ENCODE measurements at regions not wholly inside any gene's neighbourhood (a gene's known extent, or its start where the extent isn't known, plus 50 kb on each side); places are given as distances from the start of the nearest gene placed in this dataset.

DNA sequence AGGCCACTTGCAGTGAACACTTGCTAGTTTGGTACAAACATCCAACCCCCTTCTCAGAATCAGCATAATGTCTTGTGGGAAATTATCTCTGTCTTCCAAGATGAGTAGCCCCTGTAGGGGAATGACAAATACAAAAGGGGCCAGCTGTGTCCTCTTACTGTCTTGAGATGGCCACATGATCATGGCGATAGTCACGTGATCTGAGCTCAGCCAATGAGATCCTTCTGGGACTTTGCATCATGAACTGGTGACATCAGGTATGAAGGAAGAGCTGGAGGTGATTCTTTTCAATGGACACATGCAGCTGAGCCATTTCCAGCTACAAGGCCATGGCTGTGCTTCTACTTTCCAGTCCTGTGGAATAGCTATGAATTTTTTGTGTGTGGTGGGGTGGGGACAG is 206.3 kb downstream of the IRX1 start:
- DNase-seq = no peak
- H3K9me3 Mint-ChIP-seq = peaks cover 11% of the 10 kb centered on the region
- CTCF ChIA-PET = no interaction called here
- H3K4me1 Mint-ChIP-seq = no peaks in the 10 kb centered on the region
- H3K4me3 Mint-ChIP-seq = no peak overlapping the region
- H3K27me3 Mint-ChIP-seq = no peaks in the 10 kb centered on the region
- POLR2A ChIA-PET = no interaction called here
- no peaks in the 10 kb centered on the region for H3K36me3 Mint-ChIP-seq (ENCODE audit: low read depth)
- no peak overlapping the region for H3K27ac Mint-ChIP-seq

DNA sequence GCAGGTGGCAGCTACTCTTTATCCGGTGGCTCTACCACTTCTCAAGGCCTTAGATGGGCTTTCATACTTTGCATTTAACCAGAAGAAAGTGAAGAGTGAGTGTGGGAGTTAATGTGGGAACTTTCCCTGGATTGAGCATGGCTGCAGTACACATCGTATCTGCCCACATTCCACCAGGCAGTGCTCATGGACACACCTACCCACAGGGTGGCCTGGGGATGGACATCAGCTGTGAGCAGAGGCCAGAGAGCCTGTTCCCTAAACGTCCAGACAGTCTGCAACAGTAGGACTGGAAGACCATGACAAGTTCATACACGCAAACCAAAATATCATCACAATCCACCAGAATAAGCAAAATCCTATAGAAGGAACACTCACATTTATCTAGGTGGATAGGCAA is 213.8 kb downstream of the IRX1 start:
- Mint-ChIP-seq H3K4me1 (no peaks in the 10 kb centered on the region), H3K9me3 (peaks cover 5% of the 10 kb centered on the region), H3K36me3 (ENCODE audit: low read depth) (no peaks in the 10 kb centered on the region), H3K4me3 (no peak overlapping the region), H3K27ac (no peak overlapping the region), H3K27me3 (no peaks in the 10 kb centered on the region)
- CTCF ChIA-PET = no interaction called here
- no peak for DNase-seq
- POLR2A ChIA-PET = no interaction called here

DNA sequence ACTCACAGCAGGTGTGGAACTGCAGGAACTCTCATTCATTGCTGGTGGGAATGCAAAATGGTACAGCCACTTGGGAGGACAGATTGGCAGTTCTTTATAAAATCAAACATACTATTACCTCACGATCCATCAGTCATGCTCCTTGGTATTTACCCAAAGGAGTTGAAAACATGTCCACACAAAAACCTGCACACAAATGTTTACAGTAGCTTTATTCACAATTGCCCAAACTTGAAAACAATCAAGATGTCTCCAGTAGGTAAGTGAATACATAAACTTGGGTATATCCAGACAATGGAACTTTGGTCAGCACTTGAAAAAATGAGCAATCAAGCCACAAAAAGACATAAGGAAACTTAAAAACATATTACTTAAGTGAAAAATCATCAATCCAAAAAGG is 215.5 kb downstream of the IRX1 start:
- CTCF ChIA-PET = no interaction called here
- Mint-ChIP-seq H3K27ac (no peak overlapping the region), H3K4me3 (no peak overlapping the region), H3K4me1 (no peaks in the 10 kb centered on the region), H3K9me3 (peaks cover 8% of the 10 kb centered on the region), H3K27me3 (no peaks in the 10 kb centered on the region), H3K36me3 (ENCODE audit: low read depth) (no peaks in the 10 kb centered on the region)
- POLR2A ChIA-PET = no interaction called here
- no peak for DNase-seq

DNA sequence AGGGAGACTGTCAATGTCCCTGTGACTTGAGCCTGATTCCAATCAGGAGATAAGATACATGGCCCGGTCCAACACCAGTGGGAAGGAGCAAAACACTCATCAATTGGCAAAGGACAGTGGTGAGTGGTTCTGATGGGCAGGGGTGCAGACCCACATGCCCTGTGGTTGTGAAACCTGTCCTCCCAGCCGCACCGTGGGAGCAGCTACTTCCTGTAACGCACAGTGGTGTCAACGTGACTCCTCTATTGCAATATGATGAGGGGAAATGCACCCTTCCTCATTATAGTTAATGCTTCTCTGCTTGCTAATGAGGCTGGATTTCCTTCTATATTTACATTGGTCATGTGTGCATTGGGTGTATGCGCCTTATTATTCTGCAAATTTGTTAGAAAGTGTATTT is 223.0 kb downstream of the IRX1 start:
- Mint-ChIP-seq H3K9me3 (peaks cover 12% of the 10 kb centered on the region), H3K4me1 (no peaks in the 10 kb centered on the region), H3K36me3 (ENCODE audit: low read depth) (no peaks in the 10 kb centered on the region), H3K4me3 (no peak overlapping the region), H3K27me3 (no peaks in the 10 kb centered on the region), H3K27ac (no peak overlapping the region)
- DNase-seq = no peak
- ChIA-PET CTCF (no interaction called here), POLR2A (no interaction called here)

DNA sequence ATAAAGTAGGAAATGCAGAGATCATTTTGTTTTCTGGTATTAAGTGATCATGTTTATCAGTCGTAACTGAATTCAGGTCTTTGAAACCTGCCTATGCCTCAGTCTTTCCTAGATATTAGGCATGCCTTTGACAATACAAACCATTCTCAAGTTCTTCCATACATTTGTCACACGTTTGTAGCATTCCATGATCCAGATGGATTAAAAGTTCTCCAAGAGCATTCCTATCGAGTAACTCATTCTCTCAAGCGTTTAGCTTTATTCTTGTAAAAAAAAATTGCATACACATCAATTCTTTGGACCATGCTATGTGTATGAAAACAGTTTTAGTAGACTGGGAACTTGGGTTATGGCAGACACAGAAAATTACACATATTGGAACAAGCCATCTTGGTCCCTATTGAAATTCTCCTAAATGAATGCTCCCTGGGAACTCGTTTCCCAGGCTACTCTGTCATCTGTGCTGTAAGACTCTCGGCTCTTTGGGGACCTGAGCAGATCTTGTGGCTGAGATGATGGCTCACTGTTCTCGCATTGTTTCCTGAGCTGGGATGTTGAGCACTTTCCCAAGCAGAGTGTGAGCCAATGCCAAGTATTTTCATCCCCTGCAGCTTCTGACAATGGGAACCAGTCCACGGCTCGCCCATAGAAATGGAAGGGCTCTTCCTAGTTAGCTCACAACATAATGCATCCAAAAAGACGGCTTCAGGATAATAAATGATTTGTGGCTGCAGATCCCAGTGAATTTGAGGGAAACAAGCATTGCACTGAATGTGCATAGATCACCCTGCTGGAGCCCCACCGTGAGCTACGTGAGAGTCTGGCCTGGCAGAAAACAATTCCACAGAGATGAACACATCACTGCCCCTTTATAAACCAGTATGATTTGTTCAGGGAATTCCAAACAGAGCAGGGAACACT is 230.2 kb downstream of the IRX1 start:
- no peaks in the 10 kb centered on the region for H3K27me3 Mint-ChIP-seq
- CTCF ChIA-PET = no interaction called here
- H3K27ac Mint-ChIP-seq = no peak overlapping the region
- no peak overlapping the region for H3K4me3 Mint-ChIP-seq
- H3K36me3 Mint-ChIP-seq (ENCODE audit: low read depth) = no peaks in the 10 kb centered on the region
- POLR2A ChIA-PET = no interaction called here
- peaks cover 6% of the 10 kb centered on the region for H3K9me3 Mint-ChIP-seq
- no peak for DNase-seq
- no peaks in the 10 kb centered on the region for H3K4me1 Mint-ChIP-seq

DNA sequence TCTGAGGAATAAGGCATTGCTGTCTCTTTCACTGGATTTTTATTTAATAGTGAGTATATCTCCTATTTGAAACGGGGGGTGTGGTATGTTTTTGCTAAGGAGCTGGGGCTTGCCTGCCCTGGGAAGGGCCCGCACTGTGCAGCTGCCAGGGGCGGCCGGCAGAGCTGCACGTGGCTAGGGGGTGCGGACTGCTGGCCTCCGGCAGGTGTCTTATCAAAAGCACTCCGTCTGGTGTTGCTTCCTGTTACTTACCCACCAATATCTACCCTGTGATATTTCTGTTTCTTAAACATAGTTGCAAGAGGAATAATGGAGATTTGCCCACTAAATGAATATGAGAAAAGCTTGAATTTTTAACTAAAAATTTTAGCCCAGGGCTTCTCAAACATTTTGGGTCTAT is 232.0 kb downstream of the IRX1 start:
- no peak for DNase-seq
- Mint-ChIP-seq H3K27ac (no peak overlapping the region), H3K36me3 (ENCODE audit: low read depth) (no peaks in the 10 kb centered on the region), H3K27me3 (no peaks in the 10 kb centered on the region), H3K4me1 (no peaks in the 10 kb centered on the region), H3K9me3 (peaks cover 5% of the 10 kb centered on the region), H3K4me3 (no peak overlapping the region)
- CTCF ChIA-PET = no interaction called here
- POLR2A ChIA-PET = no interaction called here

DNA sequence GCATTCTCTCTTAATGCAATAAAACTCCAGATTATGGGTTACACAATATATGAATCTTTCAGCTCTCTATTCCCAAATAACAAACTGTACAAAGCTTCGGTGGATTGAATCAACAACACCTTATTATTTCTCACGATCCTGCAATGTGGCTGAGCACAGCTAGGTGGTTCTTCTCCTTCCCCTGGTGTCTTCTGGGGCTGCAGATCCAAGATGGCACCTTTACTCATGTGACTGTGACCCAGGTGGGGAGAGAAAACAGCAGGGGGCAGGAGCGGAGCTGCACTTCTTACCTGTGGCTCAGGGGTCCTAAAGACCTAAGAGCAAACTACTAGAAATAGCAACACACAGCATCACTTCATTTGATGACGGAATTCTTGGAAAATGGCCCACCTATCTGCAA is 233.1 kb downstream of the IRX1 start:
- Mint-ChIP-seq H3K27ac (no peak overlapping the region), H3K4me1 (no peaks in the 10 kb centered on the region), H3K36me3 (ENCODE audit: low read depth) (no peaks in the 10 kb centered on the region), H3K27me3 (no peaks in the 10 kb centered on the region), H3K9me3 (peaks cover 6% of the 10 kb centered on the region), H3K4me3 (no peak overlapping the region)
- ChIA-PET POLR2A (no interaction called here), CTCF (no interaction called here)
- no peak for DNase-seq

DNA sequence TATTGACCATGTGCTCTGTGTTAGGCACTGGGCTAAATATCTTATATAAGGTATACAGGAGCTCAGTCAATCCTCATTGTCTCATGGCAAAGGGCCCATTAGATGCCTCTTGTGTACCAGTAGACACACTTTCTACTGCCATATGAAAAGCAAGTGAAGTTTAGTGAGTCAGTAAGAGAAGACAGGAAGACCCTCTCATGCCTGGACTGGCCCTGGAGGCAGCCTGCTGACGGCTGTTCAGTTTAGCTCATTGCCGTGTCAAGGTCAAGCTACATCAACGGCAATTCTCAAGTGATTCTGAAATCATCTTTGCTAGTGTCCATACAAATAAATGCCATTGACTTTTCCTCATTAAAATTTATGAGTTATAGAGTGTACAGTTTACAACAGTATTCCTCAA is 237.9 kb downstream of the IRX1 start:
- H3K36me3 Mint-ChIP-seq (ENCODE audit: low read depth) = no peaks in the 10 kb centered on the region
- H3K4me1 Mint-ChIP-seq = no peaks in the 10 kb centered on the region
- POLR2A ChIA-PET = no interaction called here
- no peak for DNase-seq
- H3K9me3 Mint-ChIP-seq = peaks cover 9% of the 10 kb centered on the region
- no peak overlapping the region for H3K4me3 Mint-ChIP-seq
- H3K27ac Mint-ChIP-seq = no peak overlapping the region
- CTCF ChIA-PET = no interaction called here
- no peaks in the 10 kb centered on the region for H3K27me3 Mint-ChIP-seq

DNA sequence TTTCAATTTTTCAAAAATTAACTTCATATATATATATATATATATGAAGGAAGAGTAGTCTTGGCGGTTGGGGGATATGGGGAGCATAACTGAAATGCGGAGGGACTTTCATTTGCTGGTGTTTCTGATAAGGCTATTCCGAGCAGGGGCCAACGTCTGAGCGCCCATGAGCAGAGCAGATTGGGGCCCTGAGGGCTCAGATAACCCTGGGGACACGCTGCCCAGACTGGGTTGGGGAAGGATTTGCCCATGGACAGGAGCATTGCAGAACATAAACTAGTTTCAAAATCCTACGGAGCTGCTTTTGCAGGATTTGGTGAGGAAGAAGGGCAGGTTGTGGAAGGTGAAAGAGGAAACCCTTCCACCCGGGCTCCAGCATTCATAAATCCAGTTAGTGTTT is 240.2 kb downstream of the IRX1 start:
- no peaks in the 10 kb centered on the region for H3K4me1 Mint-ChIP-seq
- H3K4me3 Mint-ChIP-seq = no peak overlapping the region
- no peaks in the 10 kb centered on the region for H3K36me3 Mint-ChIP-seq (ENCODE audit: low read depth)
- peaks cover 9% of the 10 kb centered on the region for H3K9me3 Mint-ChIP-seq
- no peak for DNase-seq
- POLR2A ChIA-PET = no interaction called here
- no peaks in the 10 kb centered on the region for H3K27me3 Mint-ChIP-seq
- no peak overlapping the region for H3K27ac Mint-ChIP-seq
- CTCF ChIA-PET = no interaction called here

DNA sequence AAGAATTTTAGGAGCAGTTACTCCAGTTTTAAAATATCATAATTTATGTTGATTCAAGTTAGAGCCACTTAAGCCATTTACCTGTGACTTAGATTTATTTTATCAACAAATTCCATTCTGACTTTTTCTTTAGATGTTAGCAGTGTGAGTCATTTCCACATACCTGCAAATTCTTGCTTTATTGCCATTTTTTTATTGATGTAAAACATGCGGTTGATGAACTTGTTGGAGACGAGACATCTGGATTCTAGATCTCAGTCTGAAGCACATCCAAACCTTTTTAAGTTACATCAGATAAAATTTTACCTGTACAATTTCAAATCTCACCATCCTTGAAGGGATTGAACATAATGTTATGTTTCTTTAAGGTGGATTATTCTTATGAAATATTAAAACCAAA is 240.9 kb downstream of the IRX1 start:
- ChIA-PET CTCF (no interaction called here), POLR2A (no interaction called here)
- no peak overlapping the region for H3K27ac Mint-ChIP-seq
- no peaks in the 10 kb centered on the region for H3K36me3 Mint-ChIP-seq (ENCODE audit: low read depth)
- H3K9me3 Mint-ChIP-seq = peaks cover 9% of the 10 kb centered on the region
- H3K27me3 Mint-ChIP-seq = no peaks in the 10 kb centered on the region
- DNase-seq = no peak
- H3K4me3 Mint-ChIP-seq = no peak overlapping the region
- H3K4me1 Mint-ChIP-seq = no peaks in the 10 kb centered on the region

DNA sequence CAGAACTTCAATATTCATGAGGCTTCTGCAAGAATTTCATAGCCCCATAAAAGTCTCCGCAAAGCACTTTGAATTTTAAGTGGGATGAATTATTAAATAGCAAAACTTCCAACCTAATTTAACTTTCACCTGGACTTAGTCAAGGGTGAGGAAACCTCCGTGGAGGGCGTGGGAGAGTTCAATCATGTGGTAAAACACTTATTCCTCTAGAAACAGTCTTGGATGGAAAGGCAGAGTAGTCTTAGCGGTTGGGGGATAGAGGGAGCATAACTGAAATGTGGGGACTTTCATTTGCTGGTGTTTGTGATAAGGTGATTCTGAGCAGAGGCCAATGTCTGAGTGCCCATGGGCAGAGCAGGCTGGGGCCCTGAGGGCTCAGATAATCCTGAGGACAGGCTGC is 241.9 kb downstream of the IRX1 start:
- no peak for DNase-seq
- Mint-ChIP-seq H3K27ac (no peak overlapping the region), H3K4me3 (no peak overlapping the region), H3K27me3 (no peaks in the 10 kb centered on the region), H3K4me1 (no peaks in the 10 kb centered on the region), H3K36me3 (ENCODE audit: low read depth) (no peaks in the 10 kb centered on the region), H3K9me3 (peaks cover 9% of the 10 kb centered on the region)
- CTCF ChIA-PET = no interaction called here
- POLR2A ChIA-PET = no interaction called here

DNA sequence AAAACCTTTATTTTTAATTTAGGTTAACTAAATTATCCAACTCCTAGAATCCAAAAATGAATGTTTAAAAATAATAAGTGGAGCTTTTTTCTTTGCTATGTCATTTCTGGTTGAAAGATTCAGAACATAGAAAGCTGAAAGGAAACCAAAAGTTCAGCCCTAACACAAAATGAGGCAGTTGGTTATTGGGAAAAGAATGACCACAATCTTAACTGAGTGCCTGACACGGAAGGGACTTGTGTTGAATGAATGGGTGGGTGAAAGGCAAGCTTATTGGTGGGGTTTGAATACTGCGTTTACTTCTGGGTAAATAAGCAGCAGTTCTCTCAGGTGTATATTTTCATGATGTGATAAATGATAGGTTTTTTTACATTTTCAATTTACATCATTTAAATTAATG is 243.5 kb downstream of the IRX1 start:
- ChIA-PET CTCF (no interaction called here), POLR2A (no interaction called here)
- peaks cover 5% of the 10 kb centered on the region for H3K9me3 Mint-ChIP-seq
- H3K27me3 Mint-ChIP-seq = no peaks in the 10 kb centered on the region
- no peaks in the 10 kb centered on the region for H3K4me1 Mint-ChIP-seq
- no peak overlapping the region for H3K4me3 Mint-ChIP-seq
- H3K27ac Mint-ChIP-seq = no peak overlapping the region
- DNase-seq = no peak
- H3K36me3 Mint-ChIP-seq (ENCODE audit: low read depth) = no peaks in the 10 kb centered on the region

DNA sequence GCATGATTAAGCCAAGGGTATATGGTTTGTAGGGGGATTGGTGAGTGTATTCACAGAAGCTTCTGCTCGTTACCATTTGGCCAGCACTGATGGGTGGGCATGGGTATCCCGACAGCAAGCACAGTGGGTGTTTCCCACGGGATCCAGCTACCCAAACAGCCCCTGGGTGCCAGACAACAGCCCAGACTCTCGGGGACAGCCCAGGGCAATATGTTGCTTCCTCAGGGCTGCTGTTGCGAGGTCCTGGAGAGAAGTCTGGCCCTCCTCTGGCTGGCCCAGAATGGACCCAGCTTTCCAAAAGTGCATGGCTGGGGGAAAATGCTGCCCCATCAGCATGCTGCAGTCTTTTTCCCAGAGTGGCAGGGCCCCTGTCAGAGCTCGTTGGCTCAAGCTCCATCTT is 247.0 kb downstream of the IRX1 start:
- Mint-ChIP-seq H3K4me1 (no peaks in the 10 kb centered on the region), H3K27me3 (no peaks in the 10 kb centered on the region), H3K36me3 (ENCODE audit: low read depth) (no peaks in the 10 kb centered on the region), H3K9me3 (peaks cover 11% of the 10 kb centered on the region), H3K4me3 (no peak overlapping the region), H3K27ac (no peak overlapping the region)
- CTCF ChIA-PET = no interaction called here
- no peak for DNase-seq
- POLR2A ChIA-PET = no interaction called here

DNA sequence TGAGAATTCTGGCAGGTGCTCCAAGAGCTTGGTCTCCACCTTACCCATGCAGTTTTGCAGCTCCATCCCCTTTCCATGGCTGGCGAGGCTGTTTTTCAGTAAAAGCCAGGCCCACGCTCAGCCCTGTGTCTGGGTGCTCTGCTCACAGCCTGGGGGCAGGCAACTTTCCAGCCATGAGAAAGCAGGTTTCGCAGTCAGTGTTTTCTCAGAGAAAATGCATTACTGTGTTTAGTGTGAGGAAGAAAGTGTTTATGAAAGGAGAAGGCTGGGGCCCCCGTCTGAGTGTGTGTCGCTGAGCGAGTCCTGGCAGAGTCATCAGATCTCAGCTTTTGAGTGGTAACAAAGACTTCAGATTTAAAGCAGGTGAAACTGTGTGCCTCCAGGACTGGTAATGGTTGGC is 248.1 kb downstream of the IRX1 start:
- Mint-ChIP-seq H3K4me3 (no peak overlapping the region), H3K27ac (no peak overlapping the region), H3K9me3 (peaks cover 9% of the 10 kb centered on the region), H3K36me3 (ENCODE audit: low read depth) (no peaks in the 10 kb centered on the region), H3K4me1 (no peaks in the 10 kb centered on the region), H3K27me3 (no peaks in the 10 kb centered on the region)
- CTCF ChIA-PET = no interaction called here
- POLR2A ChIA-PET = no interaction called here
- DNase-seq = no peak

All from activated CD4-positive, alpha-beta memory T cell treated with anti-CD3 and anti-CD28 coated beads, Interleukin-2, amount 10 ng/mL, durations not matched to agents 7 days and 5 days (primary cell).